T-helper 2 cell (primary cell): ENCODE measurements at regions not wholly inside any gene's neighbourhood (a gene's known extent, or its start where the extent isn't known, plus 50 kb on each side); places are given as distances from the start of the nearest gene placed in this dataset.
A peak's percentile ranks its signal among the peaks of the same experiment; 100 is the strongest.
"Not testable (repeated sequence)": the region's sequence is repeated elsewhere in the genome, so short reads cannot be mapped to it uniquely, and the experiment has no call there.

ENCODE experiments used
- DNase-seq, 5 experiments: peaks; one replicate each; pipeline versions ENCODE4 v3.0.0 to v3.0.0-alpha.2; 2012 to 2022

- DNase-seq = no peak
Observed at GRCh38 chr12:11980115-11980514, 90.6 kb upstream of the BCL2L14 start.

- DNase-seq = peak in 4 of 5 experiments; percentile 9 to 98 (median 58)
Observed at GRCh38 chr12:11981121-11981733, 89.5 kb upstream of the BCL2L14 start.

GRCh38 chr12:11984417-11984816 lies 86.3 kb upstream of the BCL2L14 start:
- no peak for DNase-seq

- no peak for DNase-seq
Observed at GRCh38 chr12:11986165-11986564, 84.6 kb upstream of the BCL2L14 start.

GRCh38 chr12:11987901-11988300 lies 82.8 kb upstream of the BCL2L14 start:
- DNase-seq = no peak

- no peak for DNase-seq
Observed at GRCh38 chr12:11991604-11992003, 79.1 kb upstream of the BCL2L14 start.

- DNase-seq = no peak
Observed at GRCh38 chr12:11992515-11992914, 78.2 kb upstream of the BCL2L14 start.

- peak in 4 of 5 experiments; percentile 13 to 88 (median 37) for DNase-seq
Observed at GRCh38 chr12:11998307-11998943, 72.3 kb upstream of the BCL2L14 start.

GRCh38 chr12:11998944-11999315 lies 71.8 kb upstream of the BCL2L14 start:
- DNase-seq = no peak

GRCh38 chr12:12003609-12004008 lies 67.1 kb upstream of the BCL2L14 start:
- DNase-seq = no peak

GRCh38 chr12:12004524-12004923 lies 66.2 kb upstream of the BCL2L14 start:
- no peak for DNase-seq

GRCh38 chr12:12007001-12007712 lies 63.6 kb upstream of the BCL2L14 start:
- DNase-seq = peak in 3 of 5 experiments; percentile 7 to 74 (median 73)

GRCh38 chr12:12007713-12008231 lies 63.0 kb upstream of the BCL2L14 start:
- peak in 1 of 5 experiments; percentile 59 for DNase-seq

GRCh38 chr12:12008232-12008850 lies 62.4 kb upstream of the BCL2L14 start:
- peak in 4 of 5 experiments; percentile 32 to 88 (median 46) for DNase-seq

- peak in 3 of 5 experiments; percentile 36 to 91 (median 48) for DNase-seq
Observed at GRCh38 chr12:12008931-12009611, 61.7 kb upstream of the BCL2L14 start.

- DNase-seq = not testable (repeated sequence)
Observed at GRCh38 chr12:12009749-12010276, 60.9 kb upstream of the BCL2L14 start.

- DNase-seq = peak in 4 of 5 experiments; percentile 40 to 92 (median 62)
Observed at GRCh38 chr12:12010277-12011039, 60.3 kb upstream of the BCL2L14 start.

GRCh38 chr12:12011880-12012260 lies 58.9 kb upstream of the BCL2L14 start:
- no peak for DNase-seq

GRCh38 chr12:12015073-12015685 lies 55.6 kb upstream of the BCL2L14 start:
- no peak for DNase-seq

- DNase-seq = peak in 1 of 5 experiments; percentile 59
Observed at GRCh38 chr12:12016284-12017100, 54.2 kb upstream of the BCL2L14 start.
